CD4-positive, alpha-beta T cell treated with Interleukin-1 beta for 1 hour (primary cell): ENCODE measurements at regions not wholly inside any gene's neighbourhood (a gene's known extent, or its start where the extent isn't known, plus 50 kb on each side); places are given as distances from the start of the nearest gene placed in this dataset.

Experiments
- DNase-seq, 2 donors: peaks; one replicate each; pipeline ENCODE4 v3.0.0-alpha.2; 2020 to 2022

DNA sequence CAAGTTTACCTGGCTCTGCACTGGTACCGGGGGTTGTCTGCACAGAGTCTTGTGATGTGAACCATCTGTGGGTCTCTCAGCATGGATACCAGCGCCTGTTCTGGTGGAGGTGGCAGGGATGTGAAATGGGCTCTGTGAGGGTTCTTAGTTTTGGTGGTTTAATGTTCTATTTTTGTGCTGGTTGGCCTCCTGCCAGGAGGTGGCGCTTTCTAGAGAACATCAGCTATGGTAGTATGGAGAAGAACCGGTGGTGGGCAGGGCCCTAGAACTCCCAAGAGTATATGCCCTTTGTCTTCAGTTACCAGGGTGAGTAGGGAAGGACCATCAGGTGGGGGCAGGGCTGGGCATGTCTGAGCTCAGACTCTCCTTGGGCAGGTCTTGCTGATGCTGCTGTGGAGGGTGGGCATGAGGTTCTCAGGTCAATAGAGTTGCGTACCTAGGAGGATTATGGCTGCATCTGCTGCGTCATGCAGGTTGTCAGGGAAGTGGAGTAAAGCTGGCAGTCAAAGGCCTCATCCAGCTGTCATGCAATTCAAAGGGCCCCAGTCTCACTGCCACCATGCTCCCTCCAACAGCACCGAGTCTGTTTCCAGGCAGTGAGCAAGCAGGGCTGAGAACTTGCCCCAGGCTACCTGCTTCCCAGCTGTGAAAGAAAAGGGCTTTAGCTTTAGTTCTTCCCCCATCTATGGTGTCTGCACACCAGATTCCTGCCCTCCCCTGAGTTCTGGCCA is 278.0 kb downstream of the METTL4 start:
- no peak for DNase-seq

DNA sequence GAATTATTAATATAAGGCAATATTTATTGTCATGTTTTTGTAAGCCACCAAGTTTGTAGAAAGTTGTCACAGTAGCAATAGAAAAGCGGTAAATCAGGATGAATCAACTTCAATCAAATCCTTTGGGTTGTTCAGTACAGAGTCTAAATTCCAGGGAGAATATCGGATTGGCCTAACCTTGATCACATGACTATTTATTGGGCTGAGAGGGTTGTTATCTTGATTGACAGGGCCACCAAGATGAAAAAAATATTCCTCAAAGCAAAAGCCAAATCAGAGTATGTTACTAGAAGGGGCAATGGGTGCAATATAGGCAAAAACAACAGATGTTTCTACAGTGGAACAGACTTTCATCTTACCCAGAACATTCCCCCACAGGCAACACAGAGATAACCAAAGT is 270.0 kb downstream of the METTL4 start:
- no peak for DNase-seq

- DNase-seq: no peak
These were observed 269.3 kb downstream of the METTL4 start for GRCh38 chr18:2302012-2302411.

DNA sequence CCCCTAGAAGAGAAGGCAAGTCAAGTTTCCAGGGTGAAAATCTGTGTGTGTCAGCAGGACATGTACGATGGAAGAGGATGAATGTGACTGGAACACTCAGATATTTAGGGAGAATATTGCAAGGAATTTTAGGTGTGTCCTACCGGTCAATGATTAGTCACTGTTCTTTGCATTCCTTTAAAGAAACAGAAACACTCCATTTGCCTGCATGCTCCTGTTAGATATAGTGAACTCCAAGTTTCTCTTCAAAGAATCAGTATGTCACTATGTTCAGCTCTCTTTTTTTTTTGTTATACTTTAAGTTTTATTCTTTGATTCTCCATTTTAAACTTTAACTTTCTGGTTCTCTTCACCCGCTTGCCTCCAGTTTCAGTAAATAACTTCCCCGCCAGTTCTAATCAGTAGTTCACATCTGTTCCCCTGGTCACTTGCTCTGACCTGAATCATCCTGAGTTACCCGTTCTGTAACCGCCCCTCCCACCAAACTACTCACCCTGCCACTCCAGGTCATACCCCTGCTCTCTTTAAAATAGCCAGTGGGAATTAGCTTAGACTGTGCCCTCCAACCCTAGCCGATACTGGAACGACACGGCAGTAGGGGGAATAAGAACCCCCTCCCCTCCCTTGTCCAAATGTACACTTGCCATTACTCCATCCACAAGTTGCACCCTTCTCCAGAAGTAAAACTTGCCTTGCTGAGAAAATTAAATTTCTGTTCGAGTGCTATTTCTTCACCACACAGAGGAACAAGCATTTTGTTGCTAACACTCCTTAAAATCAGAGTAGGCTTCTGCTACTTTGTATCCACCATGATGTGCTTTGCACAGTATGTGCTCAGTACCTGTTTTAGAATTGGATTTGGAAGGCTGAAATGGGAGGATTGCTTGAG is 268.4 kb downstream of the METTL4 start:
- no peak for DNase-seq

- no peak for DNase-seq
These were observed 267.6 kb downstream of the METTL4 start for GRCh38 chr18:2303517-2304238.

DNA sequence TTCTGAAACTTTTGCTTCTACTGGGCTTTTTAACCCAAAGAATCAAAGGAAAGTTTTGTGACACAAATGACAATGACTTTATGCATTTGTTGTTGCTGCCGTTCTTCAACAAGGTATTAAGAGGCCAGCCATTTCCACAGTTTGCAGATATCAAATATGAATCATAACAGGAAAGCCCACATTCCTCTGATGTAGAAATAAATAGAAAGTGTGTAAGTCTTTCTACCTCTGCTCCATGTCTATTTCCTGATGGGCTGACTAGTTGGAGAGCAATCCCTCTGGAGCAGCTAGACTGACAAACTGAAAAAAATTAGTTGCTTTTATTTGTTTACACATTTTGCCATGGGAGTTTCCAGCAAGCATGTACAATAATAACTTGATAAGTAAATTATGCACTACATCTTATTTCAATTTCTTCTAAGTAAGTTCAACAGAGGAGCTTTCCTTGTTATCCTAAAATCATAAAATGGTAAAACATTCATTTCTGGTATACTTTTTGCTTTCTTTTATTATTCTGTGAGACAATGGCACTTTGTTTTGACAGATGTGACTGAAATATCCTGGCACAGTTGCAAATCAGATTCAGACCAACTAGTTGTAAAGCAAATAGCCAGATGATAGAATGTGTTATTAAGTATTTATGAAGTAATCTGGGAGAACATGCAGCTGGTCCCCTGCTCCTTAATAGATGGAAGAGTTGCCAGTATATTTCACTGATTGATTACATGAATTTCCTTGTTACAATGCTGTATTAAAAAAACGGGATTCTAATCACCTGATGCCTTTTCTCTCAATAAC is 266.7 kb downstream of the METTL4 start:
- no peak for DNase-seq

GRCh38 chr18:2306606-2307005 is 264.7 kb downstream of the METTL4 start:
- no peak for DNase-seq

DNA sequence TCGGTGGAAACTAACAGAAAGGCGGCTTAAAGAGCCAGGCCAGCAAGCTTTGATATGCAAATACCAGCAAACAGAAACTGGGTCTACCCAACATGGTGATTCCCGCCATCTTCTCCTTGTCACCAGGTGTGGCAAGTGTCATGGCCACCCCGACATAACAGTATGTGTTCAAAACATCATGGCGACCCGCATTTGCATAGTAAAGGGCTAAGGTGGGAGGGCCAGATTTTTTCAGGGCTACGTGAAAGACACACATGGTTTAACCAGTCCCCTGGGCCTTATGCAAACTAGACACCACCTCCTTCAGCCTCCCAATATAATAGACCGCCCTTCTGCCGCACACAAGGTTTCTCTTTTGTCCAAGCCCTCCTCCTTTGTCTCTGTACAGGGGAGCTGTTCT is 260.4 kb downstream of the METTL4 start:
- DNase-seq: no peak

- DNase-seq: no peak
These were observed 258.9 kb downstream of the METTL4 start for GRCh38 chr18:2312440-2312839.

DNA sequence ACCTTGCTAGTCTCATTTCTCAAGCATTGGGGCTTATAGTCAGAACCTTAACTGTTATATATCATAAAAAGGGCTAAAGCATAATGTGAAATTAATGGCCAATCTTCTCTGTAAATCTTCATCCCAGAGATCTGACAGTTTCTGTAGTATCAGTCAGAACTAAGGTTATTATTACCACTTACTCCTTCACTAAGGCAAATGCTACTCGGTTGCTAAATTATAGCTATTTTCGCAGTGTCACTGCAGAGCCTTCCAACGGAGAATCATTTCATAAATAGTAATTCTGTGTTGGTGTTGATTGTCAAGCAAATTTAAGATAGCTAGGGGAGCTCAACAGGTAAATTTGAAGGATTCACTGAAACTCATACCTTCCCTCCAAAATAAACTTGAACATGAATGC is 258.0 kb downstream of the METTL4 start:
- DNase-seq: no peak

DNA sequence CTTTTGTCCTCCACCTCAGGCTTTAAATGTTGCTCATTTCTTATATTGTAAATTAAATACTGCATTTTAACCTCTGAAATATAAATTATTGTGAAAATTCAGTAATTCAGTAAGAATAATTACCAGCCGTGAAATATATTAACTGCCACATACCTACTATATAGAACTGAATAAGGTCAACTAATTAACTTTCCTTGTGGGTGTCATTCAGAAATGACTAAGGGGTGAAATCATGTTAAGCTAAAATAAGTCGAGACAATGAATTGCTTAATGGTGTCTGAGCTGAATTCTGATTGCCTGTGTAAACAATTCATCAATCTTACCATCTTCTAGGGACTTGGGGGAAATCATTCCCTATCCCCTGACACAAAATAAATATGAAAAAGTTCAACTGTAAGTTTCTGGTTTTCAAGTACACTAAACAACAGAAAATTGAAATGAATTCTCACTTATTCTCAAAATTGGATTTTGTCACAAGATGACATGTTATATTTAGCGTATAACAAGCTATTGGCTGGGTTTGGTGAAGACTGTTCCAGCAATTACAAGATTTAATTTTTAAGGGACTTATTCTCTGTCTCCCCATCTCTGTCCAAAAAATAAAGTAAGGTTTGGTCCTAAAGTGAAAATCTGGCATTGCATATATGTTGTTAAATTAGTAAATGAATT is 255.1 kb downstream of the METTL4 start:
- DNase-seq: no peak

- DNase-seq: no peak
These were observed 254.3 kb downstream of the METTL4 start for GRCh38 chr18:2316751-2317696.

GRCh38 chr18:2324459-2324858 is 246.8 kb downstream of the METTL4 start:
- DNase-seq: no peak

GRCh38 chr18:2325308-2325849 is 245.9 kb downstream of the METTL4 start:
- DNase-seq: no peak

DNA sequence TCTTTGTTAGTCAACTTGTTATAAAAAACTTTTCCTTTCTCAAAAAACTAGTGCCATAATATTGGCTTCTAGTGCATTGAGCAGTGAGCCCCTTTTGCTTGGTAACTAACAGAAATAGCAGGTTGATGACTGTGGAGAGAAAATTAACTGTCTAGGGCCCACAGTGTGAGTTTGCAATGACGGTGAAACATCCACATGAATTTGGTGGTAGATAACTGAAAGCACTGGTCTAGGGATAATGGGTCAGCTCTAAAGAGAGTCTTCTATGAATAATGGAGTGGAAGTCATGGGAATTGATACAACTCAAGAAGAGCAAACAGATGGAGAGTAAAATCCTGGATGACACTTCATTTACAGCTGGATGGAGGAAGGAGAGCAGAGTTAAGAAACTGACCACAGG is 245.4 kb downstream of the METTL4 start:
- DNase-seq: no peak

- DNase-seq: no peak
These were observed 244.3 kb downstream of the METTL4 start for GRCh38 chr18:2326999-2327398.

- no peak for DNase-seq
These were observed 240.5 kb downstream of the METTL4 start for GRCh38 chr18:2330764-2331163.

DNA sequence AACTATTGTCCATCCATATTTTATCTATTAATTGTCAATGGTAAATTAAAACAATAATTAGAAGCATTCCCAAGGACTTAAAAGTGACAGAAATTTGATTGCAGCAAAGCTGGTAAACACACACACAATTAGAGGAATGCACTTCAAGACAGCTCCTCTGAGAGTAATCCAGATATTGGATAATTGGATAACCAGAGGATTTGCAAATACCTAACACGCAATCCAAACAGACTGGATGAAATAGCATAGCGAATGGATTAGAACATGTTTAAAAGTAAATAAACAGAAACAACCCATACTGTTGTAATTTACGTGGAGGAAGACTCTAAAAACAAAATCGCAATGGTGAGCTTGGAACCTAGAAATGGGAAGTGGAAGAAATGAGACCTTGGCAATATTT is 239.8 kb downstream of the METTL4 start:
- DNase-seq: no peak

- no peak for DNase-seq
These were observed 234.5 kb downstream of the METTL4 start for GRCh38 chr18:2336690-2337392.

GRCh38 chr18:2337552-2338141 is 233.7 kb downstream of the METTL4 start:
- DNase-seq: peak; percentile 15 to 45
